ENCODE measurements at regions not wholly inside any gene's neighbourhood (a gene's known extent, or its start where the extent isn't known, plus 50 kb on each side); places are given as distances from the start of the nearest gene placed in this dataset.

- DNase-seq: no peak
Measured at GRCh38 chr11:28871090-28871489, 762.9 kb downstream of the METTL15 start.

GRCh38 chr11:28863422-28863821 is 755.2 kb downstream of the METTL15 start:
- no peak for DNase-seq

DNA sequence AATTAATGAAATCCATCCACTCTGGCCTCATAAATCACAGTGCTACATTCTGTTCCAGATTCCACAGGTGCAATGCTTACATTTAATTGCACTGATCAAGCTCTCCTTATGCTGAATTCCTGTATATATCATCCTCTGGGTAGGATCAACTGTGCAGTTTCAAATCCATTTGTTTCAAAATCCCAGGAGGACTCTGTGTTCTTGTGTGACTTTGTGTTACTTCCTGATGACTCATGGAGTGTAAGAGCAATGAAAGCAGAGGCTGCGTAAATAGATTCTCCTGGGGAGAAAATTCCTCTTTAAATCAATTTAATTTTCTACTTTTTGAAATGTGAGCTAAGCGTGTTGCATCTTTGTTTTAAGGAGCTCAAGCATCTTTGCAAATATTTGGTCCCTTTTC is 752.7 kb downstream of the METTL15 start:
- no peak for DNase-seq

DNA sequence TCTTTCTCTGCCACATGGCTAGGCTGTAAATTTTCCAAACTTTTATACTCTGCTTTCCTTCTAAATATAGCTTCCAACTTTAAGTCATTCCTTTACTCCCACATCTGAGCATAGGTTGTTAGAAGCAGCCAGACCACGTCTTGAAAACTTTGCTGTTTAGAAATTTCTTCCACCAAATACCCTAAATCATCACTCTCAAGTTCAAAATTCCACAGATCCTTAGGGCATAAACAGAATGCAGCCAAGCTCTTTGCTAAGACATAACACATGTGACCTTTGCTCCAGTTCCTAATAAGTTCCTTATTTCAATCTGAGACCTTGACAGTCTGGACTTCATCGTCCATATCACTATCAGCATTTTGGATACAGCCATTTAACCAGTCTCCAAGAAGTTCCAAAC is 749.9 kb downstream of the METTL15 start:
- no peak for DNase-seq

- no peak for DNase-seq
Measured at GRCh38 chr11:28849053-28849452, 740.9 kb downstream of the METTL15 start.

DNA sequence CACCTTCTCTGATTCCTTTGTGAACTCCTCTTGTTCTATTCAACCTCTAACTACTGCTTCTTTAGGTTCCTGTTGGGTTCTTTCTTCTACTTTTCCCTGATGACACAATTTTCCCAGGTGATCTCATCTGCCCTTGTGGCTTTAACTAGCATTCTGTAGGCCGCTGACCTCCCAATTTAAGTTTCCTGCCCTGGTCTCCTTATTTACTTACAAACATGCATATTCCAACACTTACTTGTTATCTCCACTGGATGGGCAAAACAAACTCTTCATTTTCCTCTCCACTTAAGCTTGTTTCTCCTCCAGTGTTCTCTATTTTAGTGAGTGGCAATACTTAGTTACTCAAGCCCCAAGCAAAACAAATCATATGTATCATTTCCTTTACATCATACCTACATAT is 734.5 kb downstream of the METTL15 start:
- DNase-seq: no peak

DNA sequence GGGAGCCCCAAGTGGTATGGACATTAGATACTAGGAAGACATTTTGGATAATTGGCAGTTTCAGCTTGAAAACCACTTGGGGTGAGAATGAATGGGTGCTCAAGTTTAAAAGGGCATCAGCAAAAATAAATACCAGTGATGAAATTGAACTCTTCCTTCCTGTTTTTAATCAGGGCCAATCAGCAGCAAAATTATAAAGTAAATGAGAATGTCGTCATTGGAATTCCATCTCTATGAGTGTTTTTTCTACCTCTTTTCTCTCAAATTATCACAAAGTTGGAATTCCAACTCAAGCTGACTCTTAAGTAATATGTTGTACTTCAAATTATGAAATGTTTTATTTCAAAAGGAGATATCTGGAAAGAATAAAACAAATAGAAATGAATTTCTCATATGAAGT is 730.6 kb downstream of the METTL15 start:
- DNase-seq: no peak

DNA sequence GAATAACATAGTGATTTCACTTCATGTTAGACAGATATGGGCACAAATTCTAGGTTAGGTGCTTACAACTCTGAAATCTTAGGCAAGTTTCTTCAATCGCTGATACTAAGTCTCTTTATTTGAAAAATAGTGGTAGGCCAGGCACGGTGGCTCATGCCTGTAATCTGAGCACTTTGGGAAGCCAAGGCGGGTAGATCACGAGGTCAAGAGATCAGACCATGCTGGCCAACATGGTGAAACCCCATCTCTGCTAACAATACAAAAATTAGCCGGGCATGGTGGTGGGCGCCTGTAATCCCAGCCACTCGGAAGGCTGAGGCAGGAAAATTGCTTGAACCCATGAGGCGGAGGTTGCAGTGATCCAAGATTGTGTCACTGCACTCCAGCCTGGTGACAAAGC is 729.4 kb downstream of the METTL15 start:
- DNase-seq: no peak

DNA sequence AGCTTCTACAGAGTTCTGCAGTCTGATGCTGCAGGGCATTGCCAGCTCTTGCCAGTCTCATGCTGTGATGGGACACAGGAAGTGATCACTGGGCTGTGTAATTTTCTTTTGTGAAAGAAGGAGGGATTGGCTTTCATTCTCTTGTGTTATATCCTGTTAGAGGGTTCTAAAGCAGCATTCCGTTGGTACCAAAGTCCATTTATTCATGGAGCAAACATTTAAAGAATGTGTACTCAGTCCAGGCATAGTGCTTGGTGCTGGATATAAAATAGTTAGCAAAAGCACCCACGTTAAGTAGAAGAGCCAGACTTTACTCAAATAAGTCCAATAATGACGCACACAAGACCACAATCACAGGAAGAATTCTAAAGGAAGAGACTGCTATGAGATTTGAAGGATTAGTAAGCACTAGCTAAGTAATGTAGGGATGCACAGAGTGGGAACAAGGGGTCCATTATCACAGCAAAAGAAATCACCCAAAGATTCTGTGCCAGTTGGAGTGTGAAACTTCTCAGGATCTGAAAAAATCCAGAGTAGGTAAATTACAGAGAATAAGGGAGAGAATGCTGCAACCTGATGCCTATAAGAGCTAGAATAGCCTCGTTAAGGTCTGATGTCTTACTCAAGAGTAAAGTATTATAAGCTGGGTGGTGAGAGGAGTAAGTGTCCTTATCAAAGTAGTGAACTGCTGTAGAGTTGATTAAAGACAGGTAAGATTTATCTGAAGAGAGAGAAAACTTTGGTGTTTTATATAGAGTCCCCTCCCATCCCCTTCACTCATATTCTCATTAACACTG is 728.3 kb downstream of the METTL15 start:
- DNase-seq: no peak

- no peak for DNase-seq
Measured at GRCh38 chr11:28835790-28836189, 727.6 kb downstream of the METTL15 start.

DNA sequence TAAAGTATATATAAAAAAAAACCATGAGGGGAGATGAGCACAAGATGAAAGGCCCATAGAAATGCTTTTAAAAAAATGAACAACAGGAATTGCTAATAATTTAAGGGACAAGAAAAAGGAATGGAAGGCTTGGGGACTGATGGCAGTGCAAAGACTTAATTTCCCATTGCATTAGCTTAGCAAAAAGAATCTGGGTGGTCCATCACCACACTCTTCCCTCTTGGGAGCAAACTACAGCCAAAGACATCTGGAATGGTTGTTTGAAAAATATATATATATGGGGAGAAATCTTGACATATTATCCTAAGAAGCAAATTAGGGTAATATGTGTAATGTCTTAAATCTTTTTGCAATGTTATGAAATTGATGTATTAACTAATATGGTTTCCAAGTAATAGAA is 727.1 kb downstream of the METTL15 start:
- no peak for DNase-seq

DNA sequence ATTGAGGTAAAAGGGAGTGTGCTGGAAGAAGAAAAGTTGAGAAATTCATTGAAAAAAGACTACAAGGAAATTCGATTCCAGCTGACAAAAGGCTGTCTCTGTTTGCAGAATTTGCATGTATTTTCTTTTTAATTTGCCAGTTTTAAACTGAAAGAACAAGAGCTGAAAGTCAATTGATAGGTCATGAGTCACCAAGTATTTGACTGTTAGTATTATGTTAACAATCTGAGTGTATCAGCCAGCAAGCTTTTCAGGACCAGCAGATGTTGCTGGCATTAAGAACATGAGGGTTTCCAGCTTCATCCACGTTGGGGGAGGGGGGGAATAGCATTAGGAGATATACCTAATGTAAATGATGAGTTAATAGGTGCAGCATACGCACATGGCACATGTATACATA is 726.7 kb downstream of the METTL15 start:
- no peak for DNase-seq

GRCh38 chr11:28833670-28834069 is 725.5 kb downstream of the METTL15 start:
- no peak for DNase-seq

- DNase-seq: no peak
Measured at GRCh38 chr11:28833169-28833568, 725.0 kb downstream of the METTL15 start.

DNA sequence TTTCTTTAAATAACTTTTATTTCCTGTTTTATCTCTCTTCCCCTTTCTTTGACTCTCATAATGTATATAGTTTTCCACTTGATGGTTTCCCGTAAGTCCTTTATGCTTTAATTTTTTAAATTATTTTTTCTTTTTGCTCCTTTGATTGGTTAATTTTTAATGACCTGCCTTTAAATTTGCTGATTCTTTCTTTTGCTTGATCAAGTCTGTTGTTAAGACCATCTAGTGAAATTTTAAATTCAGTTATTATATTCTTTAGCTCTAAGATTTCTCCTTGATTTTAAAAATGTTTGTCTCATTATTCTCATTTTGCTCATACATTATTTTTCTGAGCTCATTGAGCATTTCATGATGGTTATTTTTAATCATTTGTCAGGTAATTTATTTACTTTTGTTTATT is 718.6 kb downstream of the METTL15 start:
- DNase-seq: no peak

DNA sequence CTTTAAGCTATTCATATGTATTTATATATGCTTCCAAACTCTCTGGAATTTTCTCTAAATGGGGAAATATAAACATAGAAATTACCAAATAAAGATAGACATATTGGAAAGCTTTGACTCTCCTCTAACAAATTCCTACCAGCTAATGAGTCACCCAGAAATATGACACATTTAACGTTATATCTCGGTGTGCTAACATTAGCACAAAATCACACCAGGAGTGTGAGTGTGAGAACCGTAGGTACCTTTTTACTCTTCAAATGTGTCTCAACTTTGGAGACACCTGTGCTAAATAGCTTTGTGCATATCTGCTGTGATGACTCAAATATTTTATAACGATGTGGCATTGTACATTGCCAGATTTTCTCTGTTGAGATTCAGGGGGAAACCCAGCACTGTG is 714.4 kb downstream of the METTL15 start:
- no peak for DNase-seq

- DNase-seq: no peak
Measured at GRCh38 chr11:28820296-28820989, 712.3 kb downstream of the METTL15 start.

DNA sequence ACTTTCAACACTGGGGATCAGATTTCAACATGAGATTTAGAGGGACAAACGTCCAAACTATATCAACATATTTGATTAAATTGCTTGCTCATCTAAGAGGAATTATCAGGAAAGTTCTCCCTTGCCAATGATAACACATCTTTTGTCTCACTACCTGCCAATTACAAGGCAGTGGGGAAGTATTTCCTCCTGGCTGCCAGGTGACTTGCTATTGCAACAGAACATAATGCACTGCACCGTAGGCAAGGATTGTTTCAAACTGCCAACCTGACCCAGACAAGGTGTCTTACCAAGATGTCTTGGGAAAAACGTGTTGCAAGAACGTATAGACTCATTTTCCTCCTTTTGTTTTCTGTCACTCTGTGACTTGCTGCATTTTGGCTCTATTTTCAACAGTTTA is 711.6 kb downstream of the METTL15 start:
- no peak for DNase-seq

- DNase-seq: no peak
Measured at GRCh38 chr11:28815110-28815509, 706.9 kb downstream of the METTL15 start.

DNA sequence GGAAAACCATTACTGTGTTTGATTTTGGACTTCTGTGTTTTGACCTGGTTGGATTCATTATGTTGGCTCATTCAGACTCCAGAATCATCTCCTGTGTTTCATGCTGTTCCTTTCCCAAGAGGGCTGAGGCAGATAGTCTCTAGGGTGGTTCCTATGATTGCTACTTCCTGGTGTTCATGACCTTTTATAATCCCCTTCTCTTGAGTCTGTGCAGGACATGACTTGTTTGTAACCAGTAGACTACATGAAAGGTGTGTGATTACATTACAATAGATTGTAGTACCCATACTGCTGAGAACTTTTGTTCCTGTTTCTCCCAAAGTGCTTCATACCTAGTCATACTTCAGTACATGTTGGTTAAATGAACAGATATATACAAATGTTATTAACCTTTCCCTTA is 700.6 kb downstream of the METTL15 start:
- no peak for DNase-seq

DNA sequence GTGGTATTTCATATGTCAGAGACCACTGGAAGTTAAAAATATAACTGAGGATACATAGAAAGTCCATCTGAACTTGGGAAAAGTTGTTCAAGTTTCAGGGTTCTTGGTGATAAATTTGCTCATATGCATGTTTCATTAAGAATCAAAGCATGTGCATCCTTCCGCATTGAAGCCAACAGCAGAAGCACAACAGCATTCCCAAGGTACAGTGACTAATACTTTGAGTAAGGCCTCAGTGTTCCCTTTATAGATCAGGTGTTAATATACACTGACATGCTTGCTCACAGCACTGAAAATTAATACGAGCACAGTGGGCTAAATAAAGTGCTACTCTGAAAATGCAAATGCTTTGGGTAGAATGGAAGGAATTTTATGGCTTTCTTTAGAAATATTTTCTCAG is 691.1 kb downstream of the METTL15 start:
- DNase-seq: no peak

DNA sequence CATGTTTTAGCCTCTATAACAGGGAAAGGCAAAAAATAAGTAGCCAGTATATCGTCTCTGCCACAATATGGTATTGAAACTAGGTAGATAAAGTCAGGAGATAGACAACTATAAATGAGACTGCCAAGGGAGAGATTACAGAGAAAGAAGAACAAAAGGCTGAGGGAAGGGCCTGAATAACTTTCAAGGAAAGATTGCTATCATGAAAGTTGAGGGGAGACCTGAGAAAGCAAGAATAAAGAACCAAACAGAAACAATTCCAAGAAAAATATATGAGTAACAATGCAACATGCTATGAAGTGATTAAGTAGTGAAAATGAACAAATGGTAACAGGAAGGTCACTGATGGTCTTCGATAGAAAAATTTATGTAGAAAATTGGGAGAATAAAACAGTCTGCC is 690.1 kb downstream of the METTL15 start:
- no peak for DNase-seq

DNA sequence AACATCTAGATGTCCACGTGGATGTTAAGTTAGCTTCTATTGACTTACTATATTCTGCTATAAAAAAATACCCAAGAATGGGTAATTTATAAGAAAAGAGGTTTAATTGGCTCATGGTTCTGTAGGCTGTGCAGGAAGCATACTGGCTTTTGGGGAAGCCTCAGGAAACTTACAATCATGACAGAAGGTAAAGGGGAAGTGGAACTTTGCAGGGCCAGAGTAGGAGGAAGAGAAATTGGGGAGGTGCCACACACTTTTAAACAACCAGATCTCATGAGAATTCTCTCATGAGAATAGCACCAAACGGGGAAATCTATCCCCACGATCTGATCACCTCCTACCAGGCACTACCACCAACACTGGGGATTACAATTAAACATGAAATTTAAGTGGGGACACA is 689.3 kb downstream of the METTL15 start:
- no peak for DNase-seq

GRCh38 chr11:28794405-28794804 is 686.2 kb downstream of the METTL15 start:
- DNase-seq: no peak

GRCh38 chr11:28793282-28793738 is 685.1 kb downstream of the METTL15 start:
- no peak for DNase-seq

Data from femur (tissue), 1 donor.